GM12878 (cell line): ENCODE measurements at regions not wholly inside any gene's neighbourhood (a gene's known extent, or its start where the extent isn't known, plus 50 kb on each side); places are given as distances from the start of the nearest gene placed in this dataset.
A peak's percentile ranks its signal among the peaks of the same experiment; 100 is the strongest.
"Not testable (repeated sequence)": the region's sequence is repeated elsewhere in the genome, so short reads cannot be mapped to it uniquely, and the experiment has no call there.

Experiments used
- ATAC-seq: fragments of 200-7000 bp; cut with Tn5 transposase; 3 replicates; pipeline ENCODE4 v1.9.1; 2020; ENCODE audit warnings: mild to moderate bottlenecking, moderate library complexity
- BruUV-seq: library from RNA; stranded (reverse); fragments of 400-500 nt; replicated peaks from 2 replicates; lab custom pipeline; 2021; lab: Mats Ljungman, UMichigan
- CTCF ChIA-PET: fragments of 300-600 bp; sonication (Branson Sonifier 250); formaldehyde crosslinking; extraction: SDS; loops from one replicate; lab custom pipeline; 2021; ENCODE audit warnings: inconsistent platforms; lab: Yijun Ruan, JAX
- POLR2A ChIA-PET: fragments of 350-600 bp; formaldehyde crosslinking; extraction: SDS; loops from one replicate; lab custom pipeline; 2021; ENCODE audit warnings: inconsistent platforms; lab: Charles Lee
- RAD21 ChIA-PET: fragments of 300-600 bp; sonication (Branson Sonifier 250); formaldehyde crosslinking; loops from one replicate; lab custom pipeline; 2023; ENCODE audit warnings: antibody characterized with exemption; ENCODE audit not compliant: unreplicated experiment; lab: Charles Lee
- SMC1A ChIA-PET: fragments of 300-600 bp; sonication (Branson Sonifier 250); formaldehyde crosslinking; loops from one replicate; lab custom pipeline; 2023; ENCODE audit not compliant: unreplicated experiment, uncharacterized antibody; lab: Charles Lee
- DNase-seq: peaks from one replicate; pipeline ENCODE4 v3.0.0-alpha.2; 2011; ENCODE audit warnings: low read depth, low spot score
- FAIRE-seq: peaks from 3 replicates; lab custom pipeline; 2011; peaks lifted over from hg19 to GRCh38; lab: Jason Lieb, UNC
- H2AFZ ChIP-seq: 2 replicates; pipeline ENCODE4 v1.6.0; 2011; ENCODE audit warnings: low read depth, low read length, control low read depth; ENCODE audit not compliant: control insufficient read depth
- H3K27ac ChIP-seq: 2 replicates; pipeline ENCODE4 v1.5.1; 2011; ENCODE audit warnings: control low read depth; ENCODE audit not compliant: control insufficient read depth, insufficient read depth
- H3K27me3 ChIP-seq, 2 experiments: replicated peaks in 1 of 2; 2 replicates each; pipeline versions ENCODE4 v1.6.0 to v1.6.1; 2011; ENCODE audit warnings: low read length in 1 of 2; ENCODE audit not compliant: control insufficient read depth in 2 of 2, insufficient read depth in 2 of 2
- H3K36me3 ChIP-seq, 2 experiments: 2 replicates each; pipeline ENCODE4 v1.5.1; 2011; ENCODE audit warnings: low read length in 1 of 2; ENCODE audit not compliant: control insufficient read depth in 2 of 2, insufficient read depth in 2 of 2
- H3K4me1 ChIP-seq: 2 replicates; pipeline ENCODE4 v1.6.1; 2011; ENCODE audit warnings: mild to moderate bottlenecking, low read length, moderate library complexity, mixed read lengths; ENCODE audit not compliant: control insufficient read depth, insufficient read depth
- H3K4me2 ChIP-seq: 2 replicates; pipeline ENCODE4 v1.6.0; 2011; ENCODE audit warnings: control low read depth; ENCODE audit not compliant: control insufficient read depth, insufficient read depth
- H3K4me3 ChIP-seq: fragments of 200-600 bp; sonication (generic); 2 replicates; pipeline ENCODE4 v1.5.1; 2016
- H3K79me2 ChIP-seq: 2 replicates; pipeline ENCODE4 v1.6.0; 2011; ENCODE audit warnings: low read length; ENCODE audit not compliant: control insufficient read depth, insufficient read depth
- H3K9ac ChIP-seq: 2 replicates; pipeline ENCODE4 v1.8.0; 2011; ENCODE audit warnings: low read length, control low read depth, mixed read lengths; ENCODE audit not compliant: control insufficient read depth, insufficient read depth
- H3K9me3 ChIP-seq: replicated peaks from 3 replicates; pipeline ENCODE4 v1.5.1; 2011; ENCODE audit warnings: mild to moderate bottlenecking, low read length; ENCODE audit not compliant: control insufficient read depth, insufficient read depth
- H4K20me1 ChIP-seq: 2 replicates; pipeline ENCODE4 v1.6.0; 2011; ENCODE audit not compliant: control insufficient read depth, insufficient read depth
- ATF7 ChIP-seq: fragments of 450-650 bp; IDR thresholded peaks from 2 replicates; pipeline ENCODE4 v1.6.1; 2016; ENCODE audit warnings: low read depth, mild to moderate bottlenecking
- BCL11A ChIP-seq: IDR thresholded peaks from 2 replicates; pipeline ENCODE4 v1.6.1; 2011; ENCODE audit warnings: low read depth, low read length
- BHLHE40 ChIP-seq, 2 experiments: fragments of 450-650 bp in 1 of 2; IDR thresholded peaks; 2 replicates each; pipeline ENCODE4 v1.6.1; 2011 to 2017; ENCODE audit warnings: low read depth in 2 of 2, borderline replicate concordance in 1 of 2, improper control_type of control experiment in 1 of 2, low read length in 1 of 2, mild to moderate bottlenecking in 1 of 2
- BMI1 ChIP-seq: fragments of 450-650 bp; IDR thresholded peaks from 2 replicates; pipeline ENCODE4 v1.6.1; 2016; ENCODE audit warnings: mild to moderate bottlenecking, moderate library complexity, borderline replicate concordance
- DPF2 ChIP-seq: fragments of 450-650 bp; IDR thresholded peaks from 2 replicates; pipeline ENCODE4 v1.6.1; 2017; ENCODE audit warnings: mild to moderate bottlenecking
- EP300 ChIP-seq, 2 experiments: fragments of 150-350 bp in 1 of 2; IDR thresholded peaks; 2 replicates each; pipeline ENCODE4 v1.6.1; 2011 to 2012; ENCODE audit warnings: low read depth in 2 of 2, low read length in 2 of 2, borderline replicate concordance in 1 of 2, improper control_type of control experiment in 1 of 2, inconsistent platforms in 1 of 2; ENCODE audit not compliant: control insufficient read depth in 1 of 2
- HDGF ChIP-seq: fragments of 450-650 bp; IDR thresholded peaks from 2 replicates; pipeline ENCODE4 v1.6.1; 2016; ENCODE audit warnings: antibody characterized with exemption
- IKZF1 ChIP-seq: fragments of 450-650 bp; conservative IDR thresholded peaks from 2 replicates; pipeline ENCODE4 v1.6.1; 2017; ENCODE audit warnings: antibody characterized with exemption, mild to moderate bottlenecking
- IKZF2 ChIP-seq, 2 experiments: fragments of 450-650 bp; IDR thresholded peaks; 2 replicates each; pipeline ENCODE4 v1.6.1; 2017; ENCODE audit warnings: mild to moderate bottlenecking in 2 of 2, moderate library complexity in 2 of 2
- MLLT1 ChIP-seq: fragments of 450-650 bp; IDR thresholded peaks from 2 replicates; pipeline ENCODE4 v1.6.1; 2016; ENCODE audit warnings: mild to moderate bottlenecking
- MTA2 ChIP-seq: fragments of 450-650 bp; IDR thresholded peaks from 2 replicates; pipeline ENCODE4 v1.6.1; 2016; ENCODE audit warnings: low read depth, mild to moderate bottlenecking, moderate library complexity
- NBN ChIP-seq: fragments of 450-650 bp; IDR thresholded peaks from 2 replicates; pipeline ENCODE4 v1.6.1; 2016
- NR2F1 ChIP-seq: fragments of 450-650 bp; conservative IDR thresholded peaks from 2 replicates; pipeline ENCODE4 v1.6.1; 2017; ENCODE audit warnings: mild to moderate bottlenecking
- PKNOX1 ChIP-seq: fragments of 450-650 bp; IDR thresholded peaks from 2 replicates; pipeline ENCODE4 v1.6.1; 2016; ENCODE audit warnings: mild to moderate bottlenecking
- RELA ChIP-seq: fragments of 450-650 bp; IDR thresholded peaks from 2 replicates; pipeline ENCODE4 v1.8.0; 2014; ENCODE audit warnings: borderline replicate concordance; ENCODE audit not compliant: partially characterized antibody
- RUNX3 ChIP-seq: IDR thresholded peaks from 2 replicates; pipeline ENCODE4 v1.6.1; 2012; ENCODE audit warnings: low read length, inconsistent platforms
- SMARCA5 ChIP-seq: fragments of 450-650 bp; IDR thresholded peaks from 2 replicates; pipeline ENCODE4 v1.6.1; 2017; ENCODE audit warnings: mild to moderate bottlenecking
- ZNF384 ChIP-seq: IDR thresholded peaks from 2 replicates; pipeline ENCODE4 v1.6.1; 2012; ENCODE audit warnings: low read depth, mild to moderate bottlenecking, low read length, improper control_type of control experiment, borderline replicate concordance
- WGBS: methylation state at CpG from one replicate; pipeline ENCODE4 v1.1.6; 2016; ENCODE audit warnings: low lambda C conversion rate; ENCODE audit not compliant: insufficient replicate concordance, insufficient coverage; ENCODE audit errors: missing lambda C conversion rate; 5-methylcytosine and 5-hydroxymethylcytosine counted together
- in situ Hi-C: fragments of 300-500 bp; cut with MboI; formaldehyde crosslinking; loops from 9 replicates; pipeline ENCODE4 v1.14.3; 2018; ENCODE audit warnings: mixed read lengths
- intact Hi-C: fragments of 100-400 bp; cut with micrococcal nuclease; formaldehyde crosslinking; loops from one replicate; pipeline ENCODE4 v1.14.2; 2022; ENCODE audit not compliant: unreplicated experiment
- TF ChIP-seq, protein P1 (sequence below): fragments of 450-650 bp; IDR thresholded peaks from 2 replicates; pipeline ENCODE4 v1.6.1; 2017; ENCODE audit warnings: low read depth, mild to moderate bottlenecking, moderate library complexity

DNA sequence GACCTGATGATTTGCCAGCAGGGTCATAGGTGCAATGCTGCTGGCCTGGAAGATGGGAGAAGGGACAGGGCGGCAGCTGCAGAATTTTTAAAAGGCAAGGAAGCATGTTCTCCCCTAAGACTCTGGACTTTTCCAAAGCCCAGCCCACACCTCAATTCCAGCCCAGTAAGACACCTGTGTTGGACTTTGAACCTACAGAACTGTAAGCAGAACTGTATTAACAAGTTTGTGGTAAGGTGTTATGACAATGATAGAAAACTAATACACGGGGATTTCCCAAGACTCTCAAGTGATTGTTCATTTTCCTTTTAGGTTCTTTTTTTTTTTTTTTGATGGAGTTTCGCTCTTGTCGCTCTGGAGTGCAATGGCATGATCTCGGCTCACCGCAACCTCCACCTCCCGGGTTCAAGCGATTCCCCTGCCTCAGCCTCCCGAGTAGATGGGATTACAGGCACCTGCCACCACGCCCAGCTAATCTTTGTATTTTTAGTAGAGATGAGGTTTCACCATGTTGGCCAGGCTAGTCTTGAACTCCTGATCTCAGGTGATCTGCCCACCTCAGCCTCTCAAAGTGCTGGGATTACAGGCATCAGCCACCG is 53.0 kb upstream of the CYP2D6 start:
- H3K4me3 ChIP-seq, BruUV-seq, H3K36me3 ChIP-seq, in situ Hi-C loops, H2AFZ ChIP-seq, H3K9ac ChIP-seq, H3K9me3 ChIP-seq: not testable (repeated sequence)
- Histone ChIP-seq H3K4me1 (peaks cover 16% of the 10 kb centered on the region), H3K79me2 (peaks cover 33% of the 10 kb centered on the region), H3K4me2 (0 out of 2 replicates have a peak overlapping the region, but pooled peaks have one; percentile 13)
- CTCF ChIA-PET: interaction anchor here (0.7 kb wide), 1 partner anchor 11 kb away, joined by 3 read pairs; no protein-coding TSS in a partner anchor
- WGBS: 56% methylated on average over 11 of the region's 11 CpGs
- RAD21 ChIA-PET: interaction anchor here (1.0 to 4.2 kb wide), 3 partner anchors 9 to 252 kb away, joined by 4 to 17 read pairs (median 7); no protein-coding TSS in a partner anchor
- POLR2A ChIA-PET: interaction anchor here (4.5 kb wide), 1 partner anchor 11 kb away, joined by 27 read pairs; no protein-coding TSS in a partner anchor
- peak; percentile 73 for ATAC-seq
- TF ChIP-seq MTA2 (peak; percentile 82; the same call in 1 of the 2 replicates), BMI1 (peak; percentile 63; the same call in 1 of the 2 replicates), RUNX3 (peak; percentile 60), NBN (peak; percentile 75; the same call in 1 of the 2 replicates), EP300 (IDR thresholded peaks at IDR 0.05; ENCODE audit: borderline replicate concordance in 1 of 2, control insufficient read depth in 1 of 2, low read depth in 2 of 2, low read length in 2 of 2) (peak in 1 of 2 experiments; percentile 63; a peak in 1 of 4 replicates), PKNOX1 (peak; percentile 25; the same call in 1 of the 2 replicates), BHLHE40 (IDR thresholded peaks at IDR 0.05; ENCODE audit: borderline replicate concordance in 1 of 2, low read depth in 2 of 2, low read length in 1 of 2) (peak in 1 of 2 experiments; percentile 27; a peak in 1 of 4 replicates), NR2F1 (peak; percentile 55; the same call in 1 of the 2 replicates), ZNF384 (peak; percentile 63), IKZF1 (peak; percentile 88), ATF7 (peak; percentile 79), DPF2 (peak; percentile 66; the same call in 1 of the 2 replicates), HDGF (0 out of 2 replicates have a peak, but pooled peaks have one; percentile 32), MLLT1 (peak; percentile 92), BCL11A (0 out of 2 replicates have a peak, but pooled peaks have one; percentile 19), SMARCA5 (peak; percentile 83), IKZF2 (IDR thresholded peaks at IDR 0.05) (peak; percentile 83 to 85; a peak in 3 of 4 replicates), RELA (peak; percentile 80)
- TF ChIP-seq, protein P1, sequence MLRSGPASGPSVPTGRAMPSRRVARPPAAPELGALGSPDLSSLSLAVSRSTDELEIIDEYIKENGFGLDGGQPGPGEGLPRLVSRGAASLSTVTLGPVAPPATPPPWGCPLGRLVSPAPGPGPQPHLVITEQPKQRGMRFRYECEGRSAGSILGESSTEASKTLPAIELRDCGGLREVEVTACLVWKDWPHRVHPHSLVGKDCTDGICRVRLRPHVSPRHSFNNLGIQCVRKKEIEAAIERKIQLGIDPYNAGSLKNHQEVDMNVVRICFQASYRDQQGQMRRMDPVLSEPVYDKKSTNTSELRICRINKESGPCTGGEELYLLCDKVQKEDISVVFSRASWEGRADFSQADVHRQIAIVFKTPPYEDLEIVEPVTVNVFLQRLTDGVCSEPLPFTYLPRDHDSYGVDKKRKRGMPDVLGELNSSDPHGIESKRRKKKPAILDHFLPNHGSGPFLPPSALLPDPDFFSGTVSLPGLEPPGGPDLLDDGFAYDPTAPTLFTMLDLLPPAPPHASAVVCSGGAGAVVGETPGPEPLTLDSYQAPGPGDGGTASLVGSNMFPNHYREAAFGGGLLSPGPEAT: peak; percentile 90
- TF ChIP-seq, all 136 proteins: peak for 19; not testable (repeated sequence) for 117
- SMC1A ChIA-PET: interaction anchor here (1.1 to 11.2 kb wide), 5 partner anchors 10 to 153 kb away, joined by 3 to 153 read pairs (median 6); no protein-coding TSS in a partner anchor
- intact Hi-C loops: loop anchor here (5.0 kb wide), 1 partner anchor 84 kb away; no protein-coding TSS in a partner anchor
- FAIRE-seq, H3K27me3 ChIP-seq, H4K20me1 ChIP-seq: not testable (repeated sequence)
- H3K27ac ChIP-seq: 0 out of 2 replicates have a peak overlapping the region, but pooled peaks have one; percentile 40
- DNase-seq: peak; percentile 48
